ENCODE measurements at regions not wholly inside any gene's neighbourhood (a gene's known extent, or its start where the extent isn't known, plus 50 kb on each side); places are given as distances from the start of the nearest gene placed in this dataset.

DNA sequence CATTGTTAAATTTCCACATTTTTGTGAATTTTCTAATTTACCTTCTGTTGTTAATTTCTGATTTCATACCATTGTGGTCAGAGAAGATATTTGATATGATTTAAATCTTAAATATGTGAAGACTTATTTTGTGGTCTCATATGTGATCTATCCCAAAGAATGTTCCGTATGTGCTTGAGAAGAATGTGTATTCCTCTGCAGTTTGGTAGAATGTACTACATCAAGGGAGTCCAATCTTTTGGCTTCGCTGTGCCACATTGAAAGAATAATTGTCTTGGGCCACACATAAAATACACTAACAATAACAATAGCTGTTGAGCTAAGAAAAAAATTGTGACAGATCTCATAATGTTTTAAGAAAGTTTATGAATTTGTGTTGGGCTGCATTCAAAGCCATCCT is 140.7 kb upstream of the PRNP start (continued):
- TF ChIP-seq JUN (IDR thresholded peaks at IDR 0.05; ENCODE audit: low read depth, low read length) (no peak), SP1 (IDR thresholded peaks at IDR 0.05; ENCODE audit: low read depth, low read length) (no peak), SRF (IDR thresholded peaks at IDR 0.05; ENCODE audit: low read depth, low read length) (no peak)

Measured in H1 (cell line).